Tibial artery (tissue), 4 donors: ENCODE measurements at regions not wholly inside any gene's neighbourhood (a gene's known extent, or its start where the extent isn't known, plus 50 kb on each side); places are given as distances from the start of the nearest gene placed in this dataset.
A peak's percentile ranks its signal among the peaks of the same experiment; 100 is the strongest.
"Not testable (repeated sequence)": the region's sequence is repeated elsewhere in the genome, so short reads cannot be mapped to it uniquely, and the experiment has no call there.

Source experiments
- DNase-seq, 2 donors: peaks; one replicate each; pipeline ENCODE4 v3.0.0-alpha.2; 2019
- H3K27ac ChIP-seq, 2 donors: fragments of 200-600 bp; sonication (generic) in 1 of 2; 1 replicate in 1 of 2; 2 replicates in 1 of 2; pipeline ENCODE4 v1.5.1; 2018 to 2019; ENCODE audit warnings: mild to moderate bottlenecking in 1 of 2
- H3K27me3 ChIP-seq, 2 donors: fragments of 200-600 bp; sonication (generic) in 1 of 2; one replicate each; pipeline versions ENCODE4 v1.5.1 to v1.6.0; 2016 to 2019
- H3K36me3 ChIP-seq, 3 donors: fragments of 200-600 bp; sonication (generic) in 2 of 3; one replicate each; pipeline ENCODE4 v1.5.1; 2016 to 2019; ENCODE audit warnings: mild to moderate bottlenecking in 2 of 3
- H3K4me1 ChIP-seq, 4 donors: fragments of 200-600 bp; sonication (generic) in 2 of 4; 1 replicate in 3 of 4; 2 replicates in 1 of 4; pipeline ENCODE4 v1.5.1; 2016 to 2019
- H3K4me3 ChIP-seq, 2 donors: fragments of 200-600 bp; sonication (generic) in 1 of 2; 1 replicate in 1 of 2; 2 replicates in 1 of 2; pipeline ENCODE4 v1.5.1; 2018 to 2019; ENCODE audit warnings: mild to moderate bottlenecking in 2 of 2
- H3K9me3 ChIP-seq, 3 donors: fragments of 200-600 bp; sonication (generic) in 1 of 3; one replicate each; pipeline ENCODE4 v1.5.1; 2016 to 2019
- CTCF ChIP-seq, 2 experiments: fragments of 200-600 bp in 1 of 2; fragments of 450-650 bp in 1 of 2; IDR thresholded peaks; one replicate each; pipeline ENCODE4 v1.5.1; 2017 to 2019; ENCODE audit warnings: antibody characterized with exemption in 2 of 2, mild to moderate bottlenecking in 1 of 2, moderate library complexity in 1 of 2
- intact Hi-C: fragments of 100-400 bp; cut with DNase I; formaldehyde crosslinking; loops from one replicate; pipeline ENCODE4 v1.15.0; 2023; ENCODE audit warnings: low total_unique reads

GRCh38 chr7:56348311-56348710, 232.1 kb upstream of the NUPR2 start:
- H3K27ac ChIP-seq, DNase-seq, H3K36me3 ChIP-seq, H3K4me1 ChIP-seq, H3K9me3 ChIP-seq, H3K4me3 ChIP-seq, H3K27me3 ChIP-seq, intact Hi-C loops: not testable (repeated sequence)

- intact Hi-C loops, H3K4me1 ChIP-seq, H3K4me3 ChIP-seq, H3K27ac ChIP-seq, H3K27me3 ChIP-seq, H3K36me3 ChIP-seq, H3K9me3 ChIP-seq, DNase-seq: not testable (repeated sequence)
These were observed 212.1 kb upstream of the NUPR2 start for GRCh38 chr7:56328327-56328726.

- H3K4me3 ChIP-seq, result no peak overlapping the region
- H3K4me1 ChIP-seq, result peaks cover 0 to 11% (median 4%) of the 10 kb centered on the region in 4 donors
- H3K27ac ChIP-seq, result no peak overlapping the region
- DNase-seq, result no peak
- intact Hi-C loops, result no loop called here
- H3K9me3 ChIP-seq, result no peaks in the 10 kb centered on the region
- H3K27me3 ChIP-seq, result no peaks in the 10 kb centered on the region
- no peak for TF ChIP-seq CTCF (IDR thresholded peaks at IDR 0.05)
- H3K36me3 ChIP-seq, result no peaks in the 10 kb centered on the region
These were observed 174.3 kb upstream of the NUPR2 start for GRCh38 chr7:56290548-56290947.

- Histone ChIP-seq H3K27me3 (no peaks in the 10 kb centered on the region), H3K36me3 (no peaks in the 10 kb centered on the region), H3K4me3 (peak overlapping the region; percentile 52 to 56), H3K4me1 (peaks cover 0 to 11% (median 4%) of the 10 kb centered on the region in 4 donors), H3K27ac (peak overlapping the region; percentile 67), H3K9me3 (no peaks in the 10 kb centered on the region)
- TF ChIP-seq CTCF (IDR thresholded peaks at IDR 0.05), result no peak
- intact Hi-C loops, result no loop called here
- DNase-seq, result peak in 1 of 2 donors; percentile 68
These were observed 171.4 kb upstream of the NUPR2 start for GRCh38 chr7:56287429-56288138.

- no peak for DNase-seq
- TF ChIP-seq CTCF (IDR thresholded peaks at IDR 0.05), result no peak
- H3K4me3 ChIP-seq, result no peak overlapping the region
- intact Hi-C loops, result no loop called here
- H3K4me1 ChIP-seq, result no peaks in the 10 kb centered on the region
- H3K27ac ChIP-seq, result no peak overlapping the region
- H3K27me3 ChIP-seq, result no peaks in the 10 kb centered on the region
- H3K9me3 ChIP-seq, result peaks cover 0 to 5% (median 0%) of the 10 kb centered on the region in 3 donors
- H3K36me3 ChIP-seq, result no peaks in the 10 kb centered on the region
These were observed 139.9 kb upstream of the NUPR2 start for GRCh38 chr7:56256108-56256507.

GRCh38 chr7:56250135-56250534, 133.9 kb upstream of the NUPR2 start:
- no peak for TF ChIP-seq CTCF (IDR thresholded peaks at IDR 0.05)
- intact Hi-C loops, result no loop called here
- Histone ChIP-seq H3K4me3 (no peak overlapping the region), H3K27ac (no peak overlapping the region), H3K4me1 (no peaks in the 10 kb centered on the region), H3K27me3 (no peaks in the 10 kb centered on the region), H3K36me3 (no peaks in the 10 kb centered on the region), H3K9me3 (no peaks in the 10 kb centered on the region)
- DNase-seq, result no peak

GRCh38 chr7:56229631-56230030, 113.4 kb upstream of the NUPR2 start:
- Histone ChIP-seq H3K36me3 (no peaks in the 10 kb centered on the region), H3K27me3 (peaks cover 0 to 13% of the 10 kb centered on the region in 2 donors), H3K27ac (no peak overlapping the region), H3K4me3 (no peak overlapping the region), H3K9me3 (no peaks in the 10 kb centered on the region), H3K4me1 (no peaks in the 10 kb centered on the region)
- intact Hi-C loops, result no loop called here
- no peak for DNase-seq
- no peak for TF ChIP-seq CTCF (IDR thresholded peaks at IDR 0.05)
